WI38 (cell line): ENCODE measurements at regions not wholly inside any gene's neighbourhood (a gene's known extent, or its start where the extent isn't known, plus 50 kb on each side); places are given as distances from the start of the nearest gene placed in this dataset.

Source experiments
- H3K4me3 ChIP-seq: 2 replicates; pipeline ENCODE4 v1.5.1; 2011; ENCODE audit warnings: low read depth, mild to moderate bottlenecking, control low read depth, low read length
- TF ChIP-seq, protein P1 (sequence below): IDR thresholded peaks from 2 replicates; pipeline ENCODE4 v1.5.1; 2012; ENCODE audit warnings: low read depth, mild to moderate bottlenecking, control low read depth, low read length

GRCh38 chr6:80530103-80530502 lies 423.6 kb downstream of the BCKDHB start:
- TF ChIP-seq, protein P1, sequence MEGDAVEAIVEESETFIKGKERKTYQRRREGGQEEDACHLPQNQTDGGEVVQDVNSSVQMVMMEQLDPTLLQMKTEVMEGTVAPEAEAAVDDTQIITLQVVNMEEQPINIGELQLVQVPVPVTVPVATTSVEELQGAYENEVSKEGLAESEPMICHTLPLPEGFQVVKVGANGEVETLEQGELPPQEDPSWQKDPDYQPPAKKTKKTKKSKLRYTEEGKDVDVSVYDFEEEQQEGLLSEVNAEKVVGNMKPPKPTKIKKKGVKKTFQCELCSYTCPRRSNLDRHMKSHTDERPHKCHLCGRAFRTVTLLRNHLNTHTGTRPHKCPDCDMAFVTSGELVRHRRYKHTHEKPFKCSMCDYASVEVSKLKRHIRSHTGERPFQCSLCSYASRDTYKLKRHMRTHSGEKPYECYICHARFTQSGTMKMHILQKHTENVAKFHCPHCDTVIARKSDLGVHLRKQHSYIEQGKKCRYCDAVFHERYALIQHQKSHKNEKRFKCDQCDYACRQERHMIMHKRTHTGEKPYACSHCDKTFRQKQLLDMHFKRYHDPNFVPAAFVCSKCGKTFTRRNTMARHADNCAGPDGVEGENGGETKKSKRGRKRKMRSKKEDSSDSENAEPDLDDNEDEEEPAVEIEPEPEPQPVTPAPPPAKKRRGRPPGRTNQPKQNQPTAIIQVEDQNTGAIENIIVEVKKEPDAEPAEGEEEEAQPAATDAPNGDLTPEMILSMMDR, result no peak
- no peak overlapping the region for H3K4me3 ChIP-seq

DNA sequence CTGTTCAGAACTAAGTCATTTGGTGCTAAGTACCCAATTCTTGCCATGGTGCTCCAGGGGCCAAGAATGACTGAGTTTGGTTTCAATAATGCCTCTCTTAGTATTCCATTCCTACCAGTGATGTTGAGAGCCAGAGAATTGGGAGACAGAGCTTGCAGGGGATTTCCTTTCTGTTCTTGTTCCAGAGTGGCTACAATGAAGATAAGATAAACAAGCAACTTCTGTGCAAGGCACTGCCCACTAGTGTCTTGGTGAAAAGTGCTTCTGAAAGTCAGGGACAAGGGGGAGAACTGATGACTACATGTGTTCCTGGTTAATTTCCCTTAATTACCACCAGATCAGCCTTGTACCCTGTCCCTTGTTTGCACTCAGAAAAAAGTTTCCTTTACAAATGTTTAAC lies 421.6 kb downstream of the BCKDHB start:
- no peak overlapping the region for H3K4me3 ChIP-seq
- TF ChIP-seq, protein P1, result no peak

DNA sequence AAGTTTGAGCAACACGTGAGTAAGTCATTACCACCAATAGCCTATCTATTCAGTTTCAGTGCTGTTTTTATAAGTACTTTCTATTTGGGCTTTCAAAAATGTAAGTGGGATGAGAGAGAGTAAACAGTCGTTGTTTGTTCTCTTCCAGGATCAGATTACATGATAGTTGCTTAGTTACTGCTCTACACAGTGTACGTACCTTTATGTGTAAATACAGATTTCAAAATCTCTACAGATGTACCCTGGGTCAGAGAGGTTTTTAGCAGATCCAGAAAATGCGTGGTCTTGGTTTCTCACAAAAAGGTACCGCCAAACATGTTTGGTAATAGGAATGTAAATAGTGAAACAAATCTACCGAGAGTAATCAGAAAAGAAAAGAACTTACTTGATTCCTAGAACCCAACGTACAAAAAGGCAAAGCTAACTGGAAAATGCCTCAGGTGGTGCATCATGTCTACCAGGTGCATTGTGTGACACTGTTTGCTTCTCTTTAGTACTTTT lies 421.1 kb downstream of the BCKDHB start:
- TF ChIP-seq, protein P1, result no peak

DNA sequence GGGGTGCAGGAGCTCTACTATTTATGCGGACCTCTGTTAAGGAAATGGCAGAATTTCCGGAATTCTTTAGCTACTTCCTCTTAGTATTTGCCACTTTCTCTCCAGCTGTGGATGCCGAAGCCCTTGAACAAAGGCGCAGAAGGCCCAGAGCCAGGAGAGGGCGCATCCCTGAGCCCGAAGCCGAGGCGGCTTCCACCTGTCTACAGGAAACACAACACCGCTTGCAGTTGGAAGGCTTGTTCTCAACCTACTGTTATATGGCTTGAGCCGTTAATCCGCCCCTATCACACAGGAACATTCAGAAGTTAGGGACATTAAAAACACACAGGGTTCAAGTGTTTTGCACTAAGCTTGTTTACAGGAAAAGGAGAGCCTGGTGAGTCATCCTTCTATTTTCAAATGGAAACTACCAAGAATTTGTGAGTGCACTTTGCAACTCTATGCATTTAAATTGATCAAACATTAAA lies 417.1 kb downstream of the BCKDHB start:
- TF ChIP-seq, protein P1, result no peak

More for the DNA sequence above, 421.1 kb downstream of the BCKDHB start:
- no peak overlapping the region for H3K4me3 ChIP-seq

GRCh38 chr6:80523010-80523409 lies 416.5 kb downstream of the BCKDHB start:
- no peak overlapping the region for H3K4me3 ChIP-seq
- TF ChIP-seq, protein P1, result no peak

More for the DNA sequence above, 417.1 kb downstream of the BCKDHB start:
- H3K4me3 ChIP-seq, result no peak overlapping the region

GRCh38 chr6:80522576-80522975 lies 416.1 kb downstream of the BCKDHB start:
- TF ChIP-seq, protein P1, result no peak
- no peak overlapping the region for H3K4me3 ChIP-seq

DNA sequence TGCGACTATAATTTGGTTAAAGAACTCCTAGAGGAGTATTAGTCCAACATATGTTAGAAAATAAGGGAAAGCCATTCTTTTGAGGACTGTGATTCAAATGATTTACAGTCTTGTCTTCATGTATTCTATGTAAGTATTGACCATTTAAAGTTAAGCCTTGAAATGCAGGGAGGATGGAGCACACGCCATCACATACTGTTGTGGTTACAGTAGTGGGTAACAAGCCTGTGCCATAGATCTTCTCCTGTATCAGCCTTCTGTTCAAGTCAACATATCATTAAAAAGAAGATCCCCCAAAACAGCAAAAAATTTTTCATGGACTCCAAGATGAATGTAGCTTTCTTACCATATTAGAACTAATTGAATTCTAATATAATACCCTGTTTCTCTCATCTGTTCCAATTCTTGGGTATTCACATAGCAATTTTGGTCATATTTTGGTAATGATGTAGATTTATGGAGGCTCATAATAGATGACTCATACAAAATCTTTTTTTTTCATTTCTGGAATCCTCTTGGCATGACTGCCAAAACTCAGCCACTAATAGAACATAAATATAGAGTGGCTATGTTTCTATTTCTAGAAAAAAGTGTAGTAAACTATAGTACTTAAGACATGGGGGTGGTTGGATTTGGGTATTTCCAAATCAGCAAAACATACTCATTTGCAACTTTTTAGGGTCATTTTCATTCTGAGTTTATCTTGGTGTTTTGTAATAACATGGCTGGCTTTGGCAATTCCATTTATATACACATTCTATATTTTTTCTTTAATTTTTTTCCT lies 413.5 kb downstream of the BCKDHB start:
- no peak overlapping the region for H3K4me3 ChIP-seq
- TF ChIP-seq, protein P1, result no peak
